ENCODE measurements at regions not wholly inside any gene's neighbourhood (a gene's known extent, or its start where the extent isn't known, plus 50 kb on each side); places are given as distances from the start of the nearest gene placed in this dataset.

- Histone ChIP-seq H3K36me3 (ENCODE audit: control insufficient read depth, insufficient read depth, low read length) (no peaks in the 10 kb centered on the region), H3K9ac (ENCODE audit: low read depth, low read length) (no peak overlapping the region), H3K4me3 (ENCODE audit: low read depth, low read length) (no peak overlapping the region), H3K4me1 (ENCODE audit: control insufficient read depth, insufficient read depth, low read length) (peaks cover 18% of the 10 kb centered on the region), H3K27me3 (ENCODE audit: control insufficient read depth, insufficient read depth, low read length) (no peaks in the 10 kb centered on the region), H3K27ac (ENCODE audit: low read depth, low read length) (no peak overlapping the region), H3K9me3 (ENCODE audit: control insufficient read depth, insufficient read depth, low read length) (no peaks in the 10 kb centered on the region)
Measured at GRCh38 chr5:98263084-98263483, 510.4 kb upstream of the RGMB start.

- H3K4me3 ChIP-seq (ENCODE audit: low read depth, low read length), result no peak overlapping the region
- H3K4me1 ChIP-seq (ENCODE audit: control insufficient read depth, insufficient read depth, low read length), result peaks cover 15% of the 10 kb centered on the region
- no peaks in the 10 kb centered on the region for H3K9me3 ChIP-seq (ENCODE audit: control insufficient read depth, insufficient read depth, low read length)
- H3K27ac ChIP-seq (ENCODE audit: low read depth, low read length), result no peak overlapping the region
- no peaks in the 10 kb centered on the region for H3K27me3 ChIP-seq (ENCODE audit: control insufficient read depth, insufficient read depth, low read length)
- H3K36me3 ChIP-seq (ENCODE audit: control insufficient read depth, insufficient read depth, low read length), result no peaks in the 10 kb centered on the region
- no peak overlapping the region for H3K9ac ChIP-seq (ENCODE audit: low read depth, low read length)
Measured at GRCh38 chr5:98268162-98268860, 505.2 kb upstream of the RGMB start.

GRCh38 chr5:98275980-98276379, 497.5 kb upstream of the RGMB start:
- H3K27me3 ChIP-seq (ENCODE audit: control insufficient read depth, insufficient read depth, low read length), result no peaks in the 10 kb centered on the region
- no peak overlapping the region for H3K27ac ChIP-seq (ENCODE audit: low read depth, low read length)
- no peaks in the 10 kb centered on the region for H3K36me3 ChIP-seq (ENCODE audit: control insufficient read depth, insufficient read depth, low read length)
- peaks cover 12% of the 10 kb centered on the region for H3K4me1 ChIP-seq (ENCODE audit: control insufficient read depth, insufficient read depth, low read length)
- H3K9ac ChIP-seq (ENCODE audit: low read depth, low read length), result no peak overlapping the region
- H3K9me3 ChIP-seq (ENCODE audit: control insufficient read depth, insufficient read depth, low read length), result no peaks in the 10 kb centered on the region
- H3K4me3 ChIP-seq (ENCODE audit: low read depth, low read length), result no peak overlapping the region

GRCh38 chr5:98282521-98282920, 490.9 kb upstream of the RGMB start:
- Histone ChIP-seq H3K27me3 (ENCODE audit: control insufficient read depth, insufficient read depth, low read length) (no peaks in the 10 kb centered on the region), H3K4me3 (ENCODE audit: low read depth, low read length) (no peak overlapping the region), H3K9me3 (ENCODE audit: control insufficient read depth, insufficient read depth, low read length) (no peaks in the 10 kb centered on the region), H3K9ac (ENCODE audit: low read depth, low read length) (no peak overlapping the region), H3K27ac (ENCODE audit: low read depth, low read length) (no peak overlapping the region), H3K36me3 (ENCODE audit: control insufficient read depth, insufficient read depth, low read length) (no peaks in the 10 kb centered on the region), H3K4me1 (ENCODE audit: control insufficient read depth, insufficient read depth, low read length) (no peaks in the 10 kb centered on the region; the same call in 1 of the 2 replicates)

- Histone ChIP-seq H3K36me3 (ENCODE audit: control insufficient read depth, insufficient read depth, low read length) (no peaks in the 10 kb centered on the region), H3K27me3 (ENCODE audit: control insufficient read depth, insufficient read depth, low read length) (no peaks in the 10 kb centered on the region), H3K27ac (ENCODE audit: low read depth, low read length) (no peak overlapping the region), H3K4me1 (ENCODE audit: control insufficient read depth, insufficient read depth, low read length) (peaks cover 9% of the 10 kb centered on the region; the same call in 1 of the 2 replicates), H3K4me3 (ENCODE audit: low read depth, low read length) (no peak overlapping the region), H3K9ac (ENCODE audit: low read depth, low read length) (no peak overlapping the region), H3K9me3 (ENCODE audit: control insufficient read depth, insufficient read depth, low read length) (no peaks in the 10 kb centered on the region)
Measured at GRCh38 chr5:98292496-98292895, 481.0 kb upstream of the RGMB start.

- Histone ChIP-seq H3K9me3 (ENCODE audit: control insufficient read depth, insufficient read depth, low read length) (no peaks in the 10 kb centered on the region), H3K27ac (ENCODE audit: low read depth, low read length) (no peak overlapping the region), H3K4me1 (ENCODE audit: control insufficient read depth, insufficient read depth, low read length) (peaks cover 12% of the 10 kb centered on the region; the same call in 1 of the 2 replicates), H3K9ac (ENCODE audit: low read depth, low read length) (no peak overlapping the region), H3K4me3 (ENCODE audit: low read depth, low read length) (no peak overlapping the region), H3K36me3 (ENCODE audit: control insufficient read depth, insufficient read depth, low read length) (no peaks in the 10 kb centered on the region), H3K27me3 (ENCODE audit: control insufficient read depth, insufficient read depth, low read length) (no peaks in the 10 kb centered on the region)
Measured at GRCh38 chr5:98296426-98296825, 477.0 kb upstream of the RGMB start.

GRCh38 chr5:98299435-98299834, 474.0 kb upstream of the RGMB start:
- no peaks in the 10 kb centered on the region for H3K36me3 ChIP-seq (ENCODE audit: control insufficient read depth, insufficient read depth, low read length)
- H3K9me3 ChIP-seq (ENCODE audit: control insufficient read depth, insufficient read depth, low read length), result no peaks in the 10 kb centered on the region
- no peak overlapping the region for H3K27ac ChIP-seq (ENCODE audit: low read depth, low read length)
- H3K4me1 ChIP-seq (ENCODE audit: control insufficient read depth, insufficient read depth, low read length), result peaks cover 16% of the 10 kb centered on the region; the same call in 1 of the 2 replicates
- no peaks in the 10 kb centered on the region for H3K27me3 ChIP-seq (ENCODE audit: control insufficient read depth, insufficient read depth, low read length)
- no peak overlapping the region for H3K4me3 ChIP-seq (ENCODE audit: low read depth, low read length)
- no peak overlapping the region for H3K9ac ChIP-seq (ENCODE audit: low read depth, low read length)

- Histone ChIP-seq H3K36me3 (ENCODE audit: control insufficient read depth, insufficient read depth, low read length) (no peaks in the 10 kb centered on the region), H3K27me3 (ENCODE audit: control insufficient read depth, insufficient read depth, low read length) (no peaks in the 10 kb centered on the region), H3K27ac (ENCODE audit: low read depth, low read length) (no peak overlapping the region), H3K4me1 (ENCODE audit: control insufficient read depth, insufficient read depth, low read length) (peaks cover 7% of the 10 kb centered on the region; the same call in 1 of the 2 replicates), H3K9ac (ENCODE audit: low read depth, low read length) (no peak overlapping the region), H3K4me3 (ENCODE audit: low read depth, low read length) (no peak overlapping the region), H3K9me3 (ENCODE audit: control insufficient read depth, insufficient read depth, low read length) (no peaks in the 10 kb centered on the region)
Measured at GRCh38 chr5:98301547-98301946, 471.9 kb upstream of the RGMB start.

- Histone ChIP-seq H3K27me3 (ENCODE audit: control insufficient read depth, insufficient read depth, low read length) (no peaks in the 10 kb centered on the region), H3K9ac (ENCODE audit: low read depth, low read length) (no peak overlapping the region), H3K4me3 (ENCODE audit: low read depth, low read length) (no peak overlapping the region), H3K4me1 (ENCODE audit: control insufficient read depth, insufficient read depth, low read length) (peaks cover 13% of the 10 kb centered on the region), H3K9me3 (ENCODE audit: control insufficient read depth, insufficient read depth, low read length) (no peaks in the 10 kb centered on the region), H3K36me3 (ENCODE audit: control insufficient read depth, insufficient read depth, low read length) (no peaks in the 10 kb centered on the region), H3K27ac (ENCODE audit: low read depth, low read length) (no peak overlapping the region)
Measured at GRCh38 chr5:98307811-98308210, 465.7 kb upstream of the RGMB start.

- Histone ChIP-seq H3K36me3 (ENCODE audit: control insufficient read depth, insufficient read depth, low read length) (no peaks in the 10 kb centered on the region), H3K27ac (ENCODE audit: low read depth, low read length) (no peak overlapping the region), H3K4me1 (ENCODE audit: control insufficient read depth, insufficient read depth, low read length) (peaks cover 13% of the 10 kb centered on the region), H3K9me3 (ENCODE audit: control insufficient read depth, insufficient read depth, low read length) (no peaks in the 10 kb centered on the region), H3K9ac (ENCODE audit: low read depth, low read length) (no peak overlapping the region), H3K4me3 (ENCODE audit: low read depth, low read length) (no peak overlapping the region), H3K27me3 (ENCODE audit: control insufficient read depth, insufficient read depth, low read length) (no peaks in the 10 kb centered on the region)
Measured at GRCh38 chr5:98308231-98308630, 465.2 kb upstream of the RGMB start.

GRCh38 chr5:98308960-98309359, 464.5 kb upstream of the RGMB start:
- no peaks in the 10 kb centered on the region for H3K27me3 ChIP-seq (ENCODE audit: control insufficient read depth, insufficient read depth, low read length)
- peak overlapping the region; percentile 88 for H3K27ac ChIP-seq (ENCODE audit: low read depth, low read length)

More at GRCh38 chr5:98308960-98309359, 464.5 kb upstream of the RGMB start:
- peaks cover 13% of the 10 kb centered on the region for H3K4me1 ChIP-seq (ENCODE audit: control insufficient read depth, insufficient read depth, low read length)
- no peak overlapping the region for H3K9ac ChIP-seq (ENCODE audit: low read depth, low read length)
- H3K36me3 ChIP-seq (ENCODE audit: control insufficient read depth, insufficient read depth, low read length), result no peaks in the 10 kb centered on the region
- no peaks in the 10 kb centered on the region for H3K9me3 ChIP-seq (ENCODE audit: control insufficient read depth, insufficient read depth, low read length)
- H3K4me3 ChIP-seq (ENCODE audit: low read depth, low read length), result no peak overlapping the region
